Adipocyte (in vitro differentiated cells): ENCODE measurements at regions not wholly inside any gene's neighbourhood (a gene's known extent, or its start where the extent isn't known, plus 50 kb on each side); places are given as distances from the start of the nearest gene placed in this dataset.

Experiments
- DNase-seq: peaks from one replicate; pipeline ENCODE4 v3.0.0-alpha.2; 2015; ENCODE audit warnings: low read depth
- H3K27me3 ChIP-seq: replicated peaks from 2 replicates; pipeline ENCODE4 v1.7.0; 2013; ENCODE audit warnings: mild to moderate bottlenecking, low read length, moderate library complexity; ENCODE audit not compliant: control insufficient read depth, insufficient read depth
- H3K36me3 ChIP-seq: 2 replicates; pipeline ENCODE4 v1.7.0; 2013; ENCODE audit warnings: low read length, mild to moderate bottlenecking, moderate library complexity; ENCODE audit not compliant: control insufficient read depth, insufficient read depth, severe bottlenecking
- H3K4me1 ChIP-seq: 2 replicates; pipeline ENCODE4 v1.7.0; 2013; ENCODE audit warnings: mild to moderate bottlenecking, low read length, moderate library complexity; ENCODE audit not compliant: control insufficient read depth, insufficient read depth
- H3K4me3 ChIP-seq: 2 replicates; pipeline ENCODE4 v1.7.0; 2013; ENCODE audit warnings: mild to moderate bottlenecking, low read length, moderate library complexity
- H3K9ac ChIP-seq: 2 replicates; pipeline ENCODE4 v1.7.0; 2013; ENCODE audit warnings: mild to moderate bottlenecking, low read length, moderate library complexity
- H3K9me3 ChIP-seq: 2 replicates; pipeline ENCODE4 v1.7.0; 2013; ENCODE audit warnings: mild to moderate bottlenecking, low read length, moderate library complexity; ENCODE audit not compliant: control insufficient read depth

- no peak overlapping the region for H3K9ac ChIP-seq
- no peak for DNase-seq
- no peaks in the 10 kb centered on the region for H3K4me1 ChIP-seq
- H3K4me3 ChIP-seq: no peak overlapping the region
- no peaks in the 10 kb centered on the region for H3K36me3 ChIP-seq
- peaks cover 43% of the 10 kb centered on the region for H3K27me3 ChIP-seq
- no peaks in the 10 kb centered on the region for H3K9me3 ChIP-seq
Observed at GRCh38 chr5:1748271-1748670, 51.4 kb downstream of the MRPL36 start.

- Histone ChIP-seq H3K4me3 (no peak overlapping the region), H3K27me3 (peaks cover 43% of the 10 kb centered on the region), H3K36me3 (no peaks in the 10 kb centered on the region), H3K9me3 (no peaks in the 10 kb centered on the region), H3K9ac (no peak overlapping the region), H3K4me1 (no peaks in the 10 kb centered on the region)
- no peak for DNase-seq
Observed at GRCh38 chr5:1747803-1748085, 51.9 kb downstream of the MRPL36 start.

GRCh38 chr5:1747079-1747802, 52.4 kb downstream of the MRPL36 start:
- Histone ChIP-seq H3K4me1 (no peaks in the 10 kb centered on the region), H3K9ac (no peak overlapping the region), H3K4me3 (no peak overlapping the region), H3K9me3 (peaks cover 3% of the 10 kb centered on the region), H3K36me3 (no peaks in the 10 kb centered on the region), H3K27me3 (peaks cover 38% of the 10 kb centered on the region)
- no peak for DNase-seq

- DNase-seq: no peak
- H3K4me3 ChIP-seq: no peak overlapping the region
Observed at GRCh38 chr5:1746371-1747078, 53.1 kb downstream of the MRPL36 start.

GRCh38 chr5:1745796-1746370, 53.8 kb downstream of the MRPL36 start:
- no peaks in the 10 kb centered on the region for H3K36me3 ChIP-seq
- peaks cover 11% of the 10 kb centered on the region for H3K9me3 ChIP-seq
- peaks cover 38% of the 10 kb centered on the region for H3K27me3 ChIP-seq
- H3K4me1 ChIP-seq: no peaks in the 10 kb centered on the region
- no peak for DNase-seq
- H3K9ac ChIP-seq: no peak overlapping the region
- H3K4me3 ChIP-seq: no peak overlapping the region

More at GRCh38 chr5:1746371-1747078, 53.1 kb downstream of the MRPL36 start:
- Histone ChIP-seq H3K27me3 (peaks cover 38% of the 10 kb centered on the region), H3K9me3 (peaks cover 9% of the 10 kb centered on the region), H3K9ac (no peak overlapping the region), H3K36me3 (no peaks in the 10 kb centered on the region), H3K4me1 (no peaks in the 10 kb centered on the region)

GRCh38 chr5:1745123-1745795, 54.4 kb downstream of the MRPL36 start:
- H3K4me3 ChIP-seq: no peak overlapping the region
- no peaks in the 10 kb centered on the region for H3K4me1 ChIP-seq
- no peak overlapping the region for H3K9ac ChIP-seq
- peaks cover 16% of the 10 kb centered on the region for H3K9me3 ChIP-seq
- no peaks in the 10 kb centered on the region for H3K36me3 ChIP-seq
- peaks cover 38% of the 10 kb centered on the region for H3K27me3 ChIP-seq
- DNase-seq: no peak

GRCh38 chr5:1744393-1745122, 55.1 kb downstream of the MRPL36 start:
- H3K9ac ChIP-seq: no peak overlapping the region
- no peak for DNase-seq
- no peaks in the 10 kb centered on the region for H3K36me3 ChIP-seq
- H3K4me3 ChIP-seq: no peak overlapping the region
- peaks cover 32% of the 10 kb centered on the region for H3K27me3 ChIP-seq
- H3K4me1 ChIP-seq: no peaks in the 10 kb centered on the region
- peaks cover 24% of the 10 kb centered on the region for H3K9me3 ChIP-seq

GRCh38 chr5:1743769-1744085, 55.9 kb downstream of the MRPL36 start:
- Histone ChIP-seq H3K9me3 (peaks cover 31% of the 10 kb centered on the region), H3K36me3 (no peaks in the 10 kb centered on the region), H3K9ac (no peak overlapping the region), H3K4me3 (no peak overlapping the region), H3K27me3 (peaks cover 31% of the 10 kb centered on the region), H3K4me1 (no peaks in the 10 kb centered on the region)
- DNase-seq: no peak

- DNase-seq: no peak
- Histone ChIP-seq H3K4me3 (no peak overlapping the region), H3K4me1 (no peaks in the 10 kb centered on the region), H3K27me3 (peaks cover 28% of the 10 kb centered on the region), H3K36me3 (no peaks in the 10 kb centered on the region), H3K9ac (no peak overlapping the region), H3K9me3 (peaks cover 31% of the 10 kb centered on the region)
Observed at GRCh38 chr5:1743061-1743768, 56.4 kb downstream of the MRPL36 start.

- Histone ChIP-seq H3K27me3 (peaks cover 24% of the 10 kb centered on the region), H3K9ac (no peak overlapping the region), H3K4me1 (no peaks in the 10 kb centered on the region), H3K9me3 (peaks cover 31% of the 10 kb centered on the region), H3K36me3 (no peaks in the 10 kb centered on the region), H3K4me3 (no peak overlapping the region)
- peak; percentile 9 for DNase-seq
Observed at GRCh38 chr5:1737790-1738405, 61.7 kb downstream of the MRPL36 start.
